NT2/D1 (cell line): ENCODE measurements at regions not wholly inside any gene's neighbourhood (a gene's known extent, or its start where the extent isn't known, plus 50 kb on each side); places are given as distances from the start of the nearest gene placed in this dataset.

Experiments
- DNase-seq: peaks from one replicate; pipeline ENCODE4 v3.0.0-alpha.2; 2011; ENCODE audit warnings: low read depth, low spot score
- H3K27me3 ChIP-seq: 2 replicates; pipeline ENCODE4 v1.6.0; 2011; ENCODE audit warnings: mild to moderate bottlenecking; ENCODE audit not compliant: insufficient read length, insufficient read depth
- H3K36me3 ChIP-seq: 2 replicates; pipeline ENCODE4 v1.6.1; 2011; ENCODE audit warnings: mild to moderate bottlenecking, low read length, mixed read lengths; ENCODE audit not compliant: insufficient read depth, insufficient read length
- H3K4me1 ChIP-seq: 2 replicates; pipeline ENCODE4 v1.5.1; 2011; ENCODE audit not compliant: insufficient read depth, insufficient read length
- H3K4me3 ChIP-seq: 2 replicates; pipeline ENCODE4 v1.5.1; 2011; ENCODE audit warnings: low read depth; ENCODE audit not compliant: insufficient read length
- H3K9ac ChIP-seq: 2 replicates; pipeline ENCODE4 v1.6.0; 2011; ENCODE audit warnings: low read depth; ENCODE audit not compliant: insufficient read length
- H3K9me3 ChIP-seq: 2 replicates; pipeline ENCODE4 v1.5.1; 2011; ENCODE audit warnings: mild to moderate bottlenecking, low read length; ENCODE audit not compliant: insufficient read depth
- SUZ12 ChIP-seq: IDR thresholded peaks from 2 replicates; pipeline ENCODE4 v1.6.1; 2011; ENCODE audit not compliant: insufficient read length, insufficient read depth; ENCODE audit errors: extremely low read depth
- YY1 ChIP-seq: IDR thresholded peaks from 2 replicates; pipeline ENCODE4 v1.6.1; 2011; ENCODE audit not compliant: insufficient read length, insufficient read depth
- ZNF274 ChIP-seq: IDR thresholded peaks from 2 replicates; pipeline ENCODE4 v1.6.1; 2011; ENCODE audit warnings: mild to moderate bottlenecking, low read depth, low read length

- Histone ChIP-seq H3K36me3 (no peaks in the 10 kb centered on the region), H3K4me1 (no peaks in the 10 kb centered on the region), H3K9me3 (no peaks in the 10 kb centered on the region), H3K4me3 (no peak overlapping the region), H3K27me3 (no peaks in the 10 kb centered on the region), H3K9ac (no peak overlapping the region)
- no peak for DNase-seq
- TF ChIP-seq ZNF274 (no peak), YY1 (no peak), SUZ12 (no peak)
Observed at GRCh38 chr2:18899725-18900124, 310.4 kb upstream of the NT5C1B start.

DNA sequence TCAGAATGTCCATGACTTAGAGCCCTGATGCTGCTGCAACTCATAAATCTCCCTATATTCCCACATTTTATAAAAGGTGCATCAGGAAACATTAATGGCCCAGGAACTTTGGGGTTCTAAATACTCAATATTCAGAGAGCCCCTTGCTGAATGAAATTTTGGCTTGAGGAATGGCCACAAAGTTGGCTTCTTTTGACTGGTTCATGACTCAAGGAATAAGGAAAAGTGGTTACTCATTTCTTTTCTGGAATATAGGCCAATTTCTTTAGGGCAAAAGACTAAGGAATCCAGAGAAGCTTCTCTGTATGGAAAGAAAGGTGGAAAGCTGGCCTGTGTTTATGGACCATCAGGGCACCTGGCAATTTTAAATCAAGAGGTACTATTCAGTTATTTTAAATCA lies 308.9 kb upstream of the NT5C1B start:
- H3K36me3 ChIP-seq: no peaks in the 10 kb centered on the region
- DNase-seq: no peak
- H3K27me3 ChIP-seq: no peaks in the 10 kb centered on the region
- H3K4me1 ChIP-seq: no peaks in the 10 kb centered on the region
- H3K4me3 ChIP-seq: no peak overlapping the region
- no peaks in the 10 kb centered on the region for H3K9me3 ChIP-seq
- H3K9ac ChIP-seq: no peak overlapping the region
- TF ChIP-seq SUZ12: no peak
- no peak for TF ChIP-seq YY1
- TF ChIP-seq ZNF274: no peak

DNA sequence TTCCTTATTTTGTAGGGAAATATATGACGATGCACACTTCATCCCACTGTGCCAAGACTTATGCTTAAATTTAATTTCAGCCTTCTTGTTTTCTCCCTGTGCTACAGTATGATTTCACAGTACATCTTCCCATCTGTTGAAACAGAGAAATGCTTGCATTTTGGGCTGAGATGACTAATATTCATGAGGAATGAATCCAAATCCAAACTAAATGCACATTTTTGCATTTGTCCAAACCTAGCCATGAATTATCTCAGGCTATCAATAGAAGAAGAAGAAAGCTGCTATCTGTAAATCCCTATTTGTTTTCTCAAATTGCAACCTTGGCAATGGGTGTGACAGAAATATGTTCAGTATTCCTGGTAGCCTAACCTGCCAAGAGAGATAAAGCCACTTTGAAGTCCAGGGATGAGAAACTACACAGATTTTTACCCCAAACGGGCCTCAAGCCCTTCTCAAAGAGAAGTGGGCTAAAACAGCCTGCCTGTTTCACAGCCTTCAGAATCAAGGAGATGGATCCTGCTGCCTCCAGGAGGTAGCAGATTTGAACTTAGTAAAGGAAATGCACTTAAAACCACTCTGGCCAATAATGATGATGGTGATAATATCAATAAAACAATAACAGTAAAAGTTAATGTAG lies 306.9 kb upstream of the NT5C1B start:
- no peak overlapping the region for H3K4me3 ChIP-seq
- no peak for DNase-seq
- H3K27me3 ChIP-seq: no peaks in the 10 kb centered on the region
- H3K36me3 ChIP-seq: no peaks in the 10 kb centered on the region
- H3K9ac ChIP-seq: no peak overlapping the region
- no peaks in the 10 kb centered on the region for H3K4me1 ChIP-seq
- TF ChIP-seq YY1 (no peak), ZNF274 (no peak), SUZ12 (no peak)
- no peaks in the 10 kb centered on the region for H3K9me3 ChIP-seq

GRCh38 chr2:18891600-18892345 lies 302.4 kb upstream of the NT5C1B start:
- no peak for TF ChIP-seq ZNF274
- TF ChIP-seq YY1: no peak
- no peak for TF ChIP-seq SUZ12
- no peak for DNase-seq
- no peak overlapping the region for H3K4me3 ChIP-seq

GRCh38 chr2:18889565-18890332 lies 300.4 kb upstream of the NT5C1B start:
- H3K9me3 ChIP-seq: no peaks in the 10 kb centered on the region
- no peak for DNase-seq
- H3K27me3 ChIP-seq: no peaks in the 10 kb centered on the region
- H3K36me3 ChIP-seq: no peaks in the 10 kb centered on the region
- no peak overlapping the region for H3K9ac ChIP-seq
- TF ChIP-seq YY1 (no peak), ZNF274 (no peak), SUZ12 (no peak)
- no peaks in the 10 kb centered on the region for H3K4me1 ChIP-seq
- no peak overlapping the region for H3K4me3 ChIP-seq

More at GRCh38 chr2:18891600-18892345, 302.4 kb upstream of the NT5C1B start:
- no peaks in the 10 kb centered on the region for H3K9me3 ChIP-seq
- H3K36me3 ChIP-seq: no peaks in the 10 kb centered on the region
- H3K4me1 ChIP-seq: no peaks in the 10 kb centered on the region
- H3K27me3 ChIP-seq: no peaks in the 10 kb centered on the region
- no peak overlapping the region for H3K9ac ChIP-seq

GRCh38 chr2:18885457-18885856 lies 296.1 kb upstream of the NT5C1B start:
- Histone ChIP-seq H3K36me3 (no peaks in the 10 kb centered on the region), H3K9ac (no peak overlapping the region), H3K4me3 (no peak overlapping the region), H3K4me1 (no peaks in the 10 kb centered on the region), H3K27me3 (no peaks in the 10 kb centered on the region), H3K9me3 (no peaks in the 10 kb centered on the region)
- no peak for TF ChIP-seq SUZ12
- TF ChIP-seq YY1: no peak
- TF ChIP-seq ZNF274: no peak
- no peak for DNase-seq
